Nephron (organoid): ENCODE measurements at regions not wholly inside any gene's neighbourhood (a gene's known extent, or its start where the extent isn't known, plus 50 kb on each side); places are given as distances from the start of the nearest gene placed in this dataset.
A peak's percentile ranks its signal among the peaks of the same experiment; 100 is the strongest.

Source experiments
- H3K27ac Mint-ChIP-seq, 3 experiments: 2 replicates each; pipeline ENCODE4 v1.8.0; 2020; ENCODE audit warnings: mixed read lengths in 3 of 3, mild to moderate bottlenecking in 2 of 3, moderate library complexity in 1 of 3
- H3K27me3 Mint-ChIP-seq: 2 replicates; pipeline ENCODE4 v1.8.0; 2021; ENCODE audit warnings: low read depth, mild to moderate bottlenecking, moderate library complexity, mixed read lengths
- H3K36me3 Mint-ChIP-seq: 2 replicates; pipeline ENCODE4 v1.8.0; 2020; ENCODE audit warnings: low read depth, mixed read lengths
- H3K4me1 Mint-ChIP-seq: 2 replicates; pipeline ENCODE4 v1.8.0; 2020; ENCODE audit warnings: mixed read lengths
- H3K4me3 Mint-ChIP-seq, 3 experiments: 2 replicates each; pipeline ENCODE4 v1.8.0; 2020; ENCODE audit warnings: mild to moderate bottlenecking in 3 of 3, mixed read lengths in 3 of 3, moderate library complexity in 2 of 3
- H3K9me3 Mint-ChIP-seq: 2 replicates; pipeline ENCODE4 v1.8.0; 2020; ENCODE audit warnings: mixed read lengths
- TF ChIP-seq, protein P1 (sequence below), 3 experiments: fragments of 200-600 bp; sonication (generic); IDR thresholded peaks; one replicate each; pipeline ENCODE4 v1.5.0; 2021; ENCODE audit warnings: antibody characterized with exemption in 3 of 3; ENCODE audit not compliant: unreplicated experiment in 3 of 3

DNA sequence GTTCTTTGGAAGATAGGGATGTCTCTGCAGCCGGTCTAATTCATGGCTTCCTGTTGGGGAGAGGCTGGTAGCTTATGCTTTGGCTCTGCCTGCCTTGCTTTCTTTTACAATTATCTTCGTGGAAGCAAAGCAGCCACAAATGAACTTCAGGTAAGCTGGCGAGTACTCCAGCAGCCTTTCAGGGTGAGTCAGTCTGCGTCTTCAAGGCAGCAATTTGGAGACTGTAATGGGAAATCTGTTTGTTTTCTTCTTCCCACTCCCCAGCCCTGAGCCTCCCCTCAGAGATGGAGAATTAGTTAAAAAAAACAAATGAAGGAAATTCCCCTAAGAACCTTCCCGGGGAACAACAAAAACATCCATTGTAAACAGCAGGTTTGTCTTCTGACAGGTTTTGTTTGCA is 100.1 kb downstream of the PSAT1 start:
- Mint-ChIP-seq H3K9me3 (peaks cover 21% of the 10 kb centered on the region), H3K27ac (no peak overlapping the region), H3K4me3 (peak overlapping the region in 2 of 3 experiments; percentile 37 to 48), H3K27me3 (peaks cover 4% of the 10 kb centered on the region), H3K36me3 (no peaks in the 10 kb centered on the region), H3K4me1 (peaks cover 14% of the 10 kb centered on the region)
- TF ChIP-seq, protein P1, sequence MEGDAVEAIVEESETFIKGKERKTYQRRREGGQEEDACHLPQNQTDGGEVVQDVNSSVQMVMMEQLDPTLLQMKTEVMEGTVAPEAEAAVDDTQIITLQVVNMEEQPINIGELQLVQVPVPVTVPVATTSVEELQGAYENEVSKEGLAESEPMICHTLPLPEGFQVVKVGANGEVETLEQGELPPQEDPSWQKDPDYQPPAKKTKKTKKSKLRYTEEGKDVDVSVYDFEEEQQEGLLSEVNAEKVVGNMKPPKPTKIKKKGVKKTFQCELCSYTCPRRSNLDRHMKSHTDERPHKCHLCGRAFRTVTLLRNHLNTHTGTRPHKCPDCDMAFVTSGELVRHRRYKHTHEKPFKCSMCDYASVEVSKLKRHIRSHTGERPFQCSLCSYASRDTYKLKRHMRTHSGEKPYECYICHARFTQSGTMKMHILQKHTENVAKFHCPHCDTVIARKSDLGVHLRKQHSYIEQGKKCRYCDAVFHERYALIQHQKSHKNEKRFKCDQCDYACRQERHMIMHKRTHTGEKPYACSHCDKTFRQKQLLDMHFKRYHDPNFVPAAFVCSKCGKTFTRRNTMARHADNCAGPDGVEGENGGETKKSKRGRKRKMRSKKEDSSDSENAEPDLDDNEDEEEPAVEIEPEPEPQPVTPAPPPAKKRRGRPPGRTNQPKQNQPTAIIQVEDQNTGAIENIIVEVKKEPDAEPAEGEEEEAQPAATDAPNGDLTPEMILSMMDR (IDR thresholded peaks at IDR 0.05; ENCODE audit: unreplicated experiment in 3 of 3) = no peak

- TF ChIP-seq, protein P1 (IDR thresholded peaks at IDR 0.05; ENCODE audit: unreplicated experiment in 3 of 3) = no peak
- Mint-ChIP-seq H3K9me3 (peaks cover 21% of the 10 kb centered on the region), H3K27ac (no peak overlapping the region), H3K27me3 (peaks cover 4% of the 10 kb centered on the region), H3K4me1 (peaks cover 14% of the 10 kb centered on the region), H3K36me3 (no peaks in the 10 kb centered on the region), H3K4me3 (no peak overlapping the region)
Observed at GRCh38 chr9:78397454-78397853, 100.5 kb downstream of the PSAT1 start.

- Mint-ChIP-seq H3K4me3 (no peak overlapping the region), H3K27me3 (peaks cover 4% of the 10 kb centered on the region), H3K9me3 (peaks cover 12% of the 10 kb centered on the region), H3K36me3 (no peaks in the 10 kb centered on the region), H3K27ac (no peak overlapping the region), H3K4me1 (peaks cover 14% of the 10 kb centered on the region)
- TF ChIP-seq, protein P1 (IDR thresholded peaks at IDR 0.05; ENCODE audit: unreplicated experiment in 3 of 3) = no peak
Observed at GRCh38 chr9:78399153-78399552, 102.2 kb downstream of the PSAT1 start.

- Mint-ChIP-seq H3K9me3 (peaks cover 3% of the 10 kb centered on the region), H3K27me3 (peaks cover 7% of the 10 kb centered on the region), H3K4me3 (no peak overlapping the region), H3K4me1 (peaks cover 14% of the 10 kb centered on the region), H3K27ac (no peak overlapping the region), H3K36me3 (no peaks in the 10 kb centered on the region)
- TF ChIP-seq, protein P1 (IDR thresholded peaks at IDR 0.05; ENCODE audit: unreplicated experiment in 3 of 3) = no peak
Observed at GRCh38 chr9:78400496-78400895, 103.6 kb downstream of the PSAT1 start.

DNA sequence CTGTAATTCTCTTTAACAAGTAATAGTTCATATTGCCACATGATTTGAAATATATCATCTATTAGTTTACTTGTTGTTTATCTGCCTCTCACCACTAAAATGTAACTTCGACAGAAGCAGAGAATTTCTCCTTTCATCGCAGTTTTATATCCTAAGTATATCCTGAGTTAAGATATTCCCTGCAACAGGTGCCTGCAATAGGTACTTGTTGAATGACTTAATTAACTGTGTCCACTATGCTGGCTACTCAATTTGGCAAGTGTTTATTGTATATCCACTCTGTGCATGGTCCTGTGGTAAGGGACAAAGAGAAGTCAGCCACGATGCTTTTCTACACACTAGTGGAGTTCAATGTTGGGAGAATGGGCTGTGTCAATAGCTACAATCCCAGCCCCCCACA is 108.5 kb downstream of the PSAT1 start:
- H3K9me3 Mint-ChIP-seq = no peaks in the 10 kb centered on the region
- H3K36me3 Mint-ChIP-seq = no peaks in the 10 kb centered on the region
- no peak overlapping the region for H3K4me3 Mint-ChIP-seq
- TF ChIP-seq, protein P1 (IDR thresholded peaks at IDR 0.05; ENCODE audit: unreplicated experiment in 3 of 3) = no peak
- H3K27me3 Mint-ChIP-seq = peaks cover 3% of the 10 kb centered on the region
- H3K4me1 Mint-ChIP-seq = no peaks in the 10 kb centered on the region
- no peak overlapping the region for H3K27ac Mint-ChIP-seq

- Mint-ChIP-seq H3K9me3 (no peaks in the 10 kb centered on the region), H3K4me3 (no peak overlapping the region), H3K27ac (no peak overlapping the region), H3K36me3 (no peaks in the 10 kb centered on the region), H3K4me1 (no peaks in the 10 kb centered on the region), H3K27me3 (peaks cover 3% of the 10 kb centered on the region)
- TF ChIP-seq, protein P1 (IDR thresholded peaks at IDR 0.05; ENCODE audit: unreplicated experiment in 3 of 3) = no peak
Observed at GRCh38 chr9:78406146-78406545, 109.2 kb downstream of the PSAT1 start.
